IPS-15b (cell line): ENCODE measurements at regions not wholly inside any gene's neighbourhood (a gene's known extent, or its start where the extent isn't known, plus 50 kb on each side); places are given as distances from the start of the nearest gene placed in this dataset.
"Not testable (repeated sequence)": the region's sequence is repeated elsewhere in the genome, so short reads cannot be mapped to it uniquely, and the experiment has no call there.

Experiments used
- H3K27me3 ChIP-seq: one replicate; pipeline ENCODE4 v1.6.1; 2013; ENCODE audit warnings: low read length; ENCODE audit not compliant: control insufficient read depth, insufficient read depth
- H3K36me3 ChIP-seq: one replicate; pipeline ENCODE4 v1.6.1; 2013; ENCODE audit warnings: low read length; ENCODE audit not compliant: control insufficient read depth, insufficient read depth
- H3K4me1 ChIP-seq: one replicate; pipeline ENCODE4 v1.6.1; 2013; ENCODE audit warnings: mild to moderate bottlenecking, low read length; ENCODE audit not compliant: control insufficient read depth, insufficient read depth
- H3K4me3 ChIP-seq: one replicate; pipeline ENCODE4 v1.5.1; 2013; ENCODE audit warnings: low read depth, low read length
- H3K9ac ChIP-seq: one replicate; pipeline ENCODE4 v1.6.1; 2013; ENCODE audit warnings: low read depth, mild to moderate bottlenecking, low read length
- H3K9me3 ChIP-seq: one replicate; pipeline ENCODE4 v1.6.1; 2013; ENCODE audit warnings: mild to moderate bottlenecking, low read length; ENCODE audit not compliant: control insufficient read depth, insufficient read depth

DNA sequence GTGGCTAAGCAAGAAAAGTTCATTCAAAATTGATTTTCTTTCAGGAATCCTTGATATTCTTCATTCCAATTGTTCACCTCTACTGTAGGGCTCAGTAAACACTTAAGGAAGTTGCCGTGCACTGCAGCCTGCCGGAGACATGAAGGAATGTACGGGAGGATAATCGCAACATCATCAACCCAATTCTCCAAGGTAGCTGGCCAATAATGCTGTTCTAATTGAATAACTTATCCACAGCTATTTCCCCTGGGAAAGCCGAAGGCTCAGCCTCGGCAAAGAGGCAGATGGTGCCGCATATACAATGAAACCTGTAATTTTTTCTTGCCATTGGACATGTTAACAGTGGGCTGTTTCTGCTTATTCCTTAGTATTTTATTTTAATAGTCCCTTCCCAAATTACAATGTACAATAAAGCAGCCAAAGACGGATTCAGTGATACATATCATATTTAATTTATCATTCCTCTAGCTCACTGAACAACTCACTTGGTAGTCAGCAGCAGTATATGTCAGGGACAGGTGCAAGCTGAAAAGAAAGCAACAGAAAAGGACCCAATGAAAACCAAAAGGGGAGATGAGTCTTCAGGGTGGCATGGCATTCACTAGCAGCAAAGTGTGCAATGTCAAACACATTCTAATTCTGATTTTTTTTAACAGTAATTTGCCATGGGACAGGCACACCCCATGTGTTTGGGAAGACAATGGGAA, 420.5 kb upstream of the KLF12 start:
- Histone ChIP-seq H3K9ac (no peak overlapping the region), H3K4me3 (no peak overlapping the region), H3K9me3 (no peaks in the 10 kb centered on the region), H3K27me3 (no peaks in the 10 kb centered on the region), H3K4me1 (no peaks in the 10 kb centered on the region), H3K36me3 (no peaks in the 10 kb centered on the region)

- Histone ChIP-seq H3K27me3 (no peaks in the 10 kb centered on the region), H3K4me3 (no peak overlapping the region), H3K4me1 (no peaks in the 10 kb centered on the region), H3K9me3 (no peaks in the 10 kb centered on the region), H3K36me3 (no peaks in the 10 kb centered on the region), H3K9ac (no peak overlapping the region)
Measured at GRCh38 chr13:74550039-74550438, 415.8 kb upstream of the KLF12 start.

DNA sequence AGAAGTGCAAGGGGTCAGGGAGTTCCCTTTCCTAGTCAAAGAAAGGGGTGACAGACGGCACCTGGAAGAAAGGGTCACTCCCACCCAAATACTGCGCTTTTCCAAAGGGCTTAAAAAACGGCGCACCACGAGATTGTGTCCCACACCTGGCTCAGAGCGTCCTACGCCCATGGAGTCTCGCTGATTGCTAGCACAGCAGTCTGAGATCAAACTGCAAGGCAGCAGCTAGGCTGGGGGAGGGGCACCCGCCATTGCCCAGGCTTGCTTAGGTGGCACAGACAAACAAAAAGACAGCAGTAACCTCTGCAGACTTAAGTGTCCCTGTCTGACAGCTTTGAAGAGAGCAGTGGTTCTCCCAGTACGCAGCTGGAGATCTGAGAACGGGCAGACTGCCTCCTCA, 402.4 kb upstream of the KLF12 start:
- H3K9ac ChIP-seq, H3K27me3 ChIP-seq, H3K4me1 ChIP-seq, H3K9me3 ChIP-seq, H3K4me3 ChIP-seq, H3K36me3 ChIP-seq: not testable (repeated sequence)

GRCh38 chr13:74533226-74533625, 399.0 kb upstream of the KLF12 start:
- Histone ChIP-seq H3K4me3 (no peak overlapping the region), H3K9ac (no peak overlapping the region), H3K9me3 (no peaks in the 10 kb centered on the region), H3K4me1 (peaks cover 6% of the 10 kb centered on the region), H3K27me3 (no peaks in the 10 kb centered on the region), H3K36me3 (no peaks in the 10 kb centered on the region)

DNA sequence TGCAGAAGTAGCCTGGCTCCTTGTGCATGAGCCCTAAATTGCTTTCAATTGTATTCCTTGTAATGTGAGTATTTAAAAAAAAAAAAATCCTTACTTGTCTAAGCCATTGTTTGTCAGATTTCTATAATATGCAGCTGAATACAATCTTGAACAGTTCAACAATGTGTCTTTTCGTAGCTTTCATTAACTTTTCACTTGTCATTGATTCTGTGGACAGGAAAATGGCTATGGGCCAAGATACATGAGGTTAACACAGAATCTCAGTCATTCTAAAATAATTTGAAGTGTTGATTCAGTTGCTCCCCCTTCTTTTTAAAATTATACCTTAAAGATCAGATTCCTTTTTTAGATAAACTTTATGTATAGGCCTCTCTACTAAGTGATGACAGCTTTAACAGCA, 395.8 kb upstream of the KLF12 start:
- Histone ChIP-seq H3K4me1 (peaks cover 6% of the 10 kb centered on the region), H3K4me3 (no peak overlapping the region), H3K36me3 (no peaks in the 10 kb centered on the region), H3K9me3 (no peaks in the 10 kb centered on the region), H3K27me3 (no peaks in the 10 kb centered on the region), H3K9ac (no peak overlapping the region)

GRCh38 chr13:74528734-74529513, 394.7 kb upstream of the KLF12 start:
- Histone ChIP-seq H3K27me3 (no peaks in the 10 kb centered on the region), H3K4me3 (no peak overlapping the region), H3K9ac (no peak overlapping the region), H3K4me1 (peaks cover 6% of the 10 kb centered on the region), H3K9me3 (no peaks in the 10 kb centered on the region), H3K36me3 (no peaks in the 10 kb centered on the region)

- no peaks in the 10 kb centered on the region for H3K4me1 ChIP-seq
Measured at GRCh38 chr13:74523057-74523456, 388.9 kb upstream of the KLF12 start.

GRCh38 chr13:74511523-74511922, 377.3 kb upstream of the KLF12 start:
- no peak overlapping the region for H3K9ac ChIP-seq
- H3K4me1 ChIP-seq = no peaks in the 10 kb centered on the region
- no peaks in the 10 kb centered on the region for H3K36me3 ChIP-seq
- no peaks in the 10 kb centered on the region for H3K9me3 ChIP-seq
- H3K4me3 ChIP-seq = no peak overlapping the region
- no peaks in the 10 kb centered on the region for H3K27me3 ChIP-seq

More at GRCh38 chr13:74523057-74523456, 388.9 kb upstream of the KLF12 start:
- Histone ChIP-seq H3K36me3 (no peaks in the 10 kb centered on the region), H3K4me3 (no peak overlapping the region), H3K9me3 (no peaks in the 10 kb centered on the region), H3K9ac (no peak overlapping the region), H3K27me3 (no peaks in the 10 kb centered on the region)

GRCh38 chr13:74487091-74487722, 353.0 kb upstream of the KLF12 start:
- H3K4me1 ChIP-seq = no peaks in the 10 kb centered on the region
- no peak overlapping the region for H3K4me3 ChIP-seq
- no peaks in the 10 kb centered on the region for H3K36me3 ChIP-seq
- no peak overlapping the region for H3K9ac ChIP-seq
- H3K9me3 ChIP-seq = no peaks in the 10 kb centered on the region
- no peaks in the 10 kb centered on the region for H3K27me3 ChIP-seq

- H3K4me3 ChIP-seq = no peak overlapping the region
- H3K27me3 ChIP-seq = no peaks in the 10 kb centered on the region
- no peaks in the 10 kb centered on the region for H3K9me3 ChIP-seq
Measured at GRCh38 chr13:74485757-74486156, 351.6 kb upstream of the KLF12 start.

DNA sequence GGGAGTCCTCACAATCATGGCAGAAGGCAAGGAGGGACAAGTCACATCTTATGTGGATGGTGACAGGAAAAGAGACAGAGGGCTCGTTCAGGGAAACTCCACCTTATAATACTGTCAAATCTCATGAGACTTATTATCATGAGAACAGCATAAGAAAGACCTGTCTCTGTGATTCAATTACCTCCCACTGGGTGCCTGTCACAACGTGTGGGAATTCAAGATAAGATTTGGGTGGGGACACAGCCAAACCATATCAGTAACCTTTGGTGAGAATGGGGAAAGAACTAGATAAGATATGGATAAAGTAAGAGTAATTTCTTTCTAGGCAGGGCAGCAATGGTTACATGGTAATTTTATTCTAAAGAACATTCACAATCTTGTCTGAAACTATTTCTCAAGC, 344.9 kb upstream of the KLF12 start:
- Histone ChIP-seq H3K9me3 (no peaks in the 10 kb centered on the region), H3K4me3 (no peak overlapping the region), H3K27me3 (no peaks in the 10 kb centered on the region)

More at GRCh38 chr13:74485757-74486156, 351.6 kb upstream of the KLF12 start:
- Histone ChIP-seq H3K36me3 (no peaks in the 10 kb centered on the region), H3K9ac (no peak overlapping the region), H3K4me1 (no peaks in the 10 kb centered on the region)

DNA sequence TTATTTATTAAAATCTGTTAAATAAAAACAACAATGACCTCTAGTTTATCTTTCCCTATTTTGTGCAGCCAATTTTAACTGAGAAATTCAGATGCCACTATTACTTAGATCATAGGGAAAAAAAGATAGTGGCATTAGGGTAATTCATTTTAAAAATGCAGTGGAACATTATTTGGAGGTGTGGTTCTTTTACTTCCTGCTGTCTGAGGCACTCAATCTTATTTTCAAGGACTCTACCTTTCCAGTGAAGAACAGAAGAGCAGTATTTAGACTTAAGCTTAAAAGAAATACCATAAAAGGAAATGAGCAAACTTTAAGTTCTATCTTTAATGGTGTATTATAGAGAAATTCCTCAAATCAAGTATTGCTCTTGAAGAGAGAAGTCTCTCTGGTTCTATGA, 342.6 kb upstream of the KLF12 start:
- H3K4me1 ChIP-seq = no peaks in the 10 kb centered on the region
- H3K27me3 ChIP-seq = no peaks in the 10 kb centered on the region
- no peak overlapping the region for H3K9ac ChIP-seq
- no peak overlapping the region for H3K4me3 ChIP-seq
- H3K36me3 ChIP-seq = no peaks in the 10 kb centered on the region
- H3K9me3 ChIP-seq = no peaks in the 10 kb centered on the region

More for the DNA sequence above, 344.9 kb upstream of the KLF12 start:
- H3K4me1 ChIP-seq = no peaks in the 10 kb centered on the region
- no peaks in the 10 kb centered on the region for H3K36me3 ChIP-seq
- no peak overlapping the region for H3K9ac ChIP-seq
